CD4-positive, alpha-beta T cell treated with Interleukin-17A for 4 hours (primary cell): ENCODE measurements at regions not wholly inside any gene's neighbourhood (a gene's known extent, or its start where the extent isn't known, plus 50 kb on each side); places are given as distances from the start of the nearest gene placed in this dataset.
"Not testable (repeated sequence)": the region's sequence is repeated elsewhere in the genome, so short reads cannot be mapped to it uniquely, and the experiment has no call there.

ENCODE experiments used
- DNase-seq: peaks from one replicate; pipeline ENCODE4 v3.0.0-alpha.2; 2020; ENCODE audit warnings: mixed read lengths

- DNase-seq: no peak
Observed at GRCh38 chr6:11403035-11403601, 134.4 kb upstream of the TMEM170B start.

GRCh38 chr6:11402581-11402980 lies 135.0 kb upstream of the TMEM170B start:
- DNase-seq: not testable (repeated sequence)

- DNase-seq: not testable (repeated sequence)
Observed at GRCh38 chr6:11401954-11402353, 135.6 kb upstream of the TMEM170B start.

- no peak for DNase-seq
Observed at GRCh38 chr6:11398451-11399326, 138.9 kb upstream of the TMEM170B start.

GRCh38 chr6:11397622-11398450 lies 139.7 kb upstream of the TMEM170B start:
- no peak for DNase-seq

- no peak for DNase-seq
Observed at GRCh38 chr6:11396860-11397259, 140.7 kb upstream of the TMEM170B start.

GRCh38 chr6:11393713-11394627 lies 143.6 kb upstream of the TMEM170B start:
- DNase-seq: no peak

- no peak for DNase-seq
Observed at GRCh38 chr6:11392778-11393507, 144.6 kb upstream of the TMEM170B start.

GRCh38 chr6:11391934-11392777 lies 145.4 kb upstream of the TMEM170B start:
- no peak for DNase-seq

- no peak for DNase-seq
Observed at GRCh38 chr6:11389977-11390376, 147.6 kb upstream of the TMEM170B start.

- DNase-seq: no peak
Observed at GRCh38 chr6:11388983-11389944, 148.3 kb upstream of the TMEM170B start.

- DNase-seq: no peak
Observed at GRCh38 chr6:11387707-11388430, 149.7 kb upstream of the TMEM170B start.

GRCh38 chr6:11386726-11387125 lies 150.8 kb upstream of the TMEM170B start:
- DNase-seq: no peak

GRCh38 chr6:11386323-11386722 lies 151.2 kb upstream of the TMEM170B start:
- no peak for DNase-seq

- DNase-seq: no peak
Observed at GRCh38 chr6:11384531-11385309, 152.3 kb upstream of the NEDD9 start.

- peak; percentile 70 for DNase-seq
Observed at GRCh38 chr6:11381801-11382513, 149.5 kb upstream of the NEDD9 start.
